Astrocyte of the spinal cord (primary cell): ENCODE measurements at regions not wholly inside any gene's neighbourhood (a gene's known extent, or its start where the extent isn't known, plus 50 kb on each side); places are given as distances from the start of the nearest gene placed in this dataset.

Experiments
- DNase-seq: peaks from one replicate; pipeline ENCODE4 v3.0.0; 2011; ENCODE audit warnings: low read depth, low spot score
- H3K4me3 ChIP-seq: 2 replicates; pipeline ENCODE4 v1.5.1; 2011; ENCODE audit warnings: low read depth, mild to moderate bottlenecking, low read length, moderate library complexity
- CTCF ChIP-seq: IDR thresholded peaks from 2 replicates; pipeline ENCODE4 v1.5.1; 2012; ENCODE audit warnings: low read depth, mild to moderate bottlenecking, low read length, inconsistent platforms
- in situ Hi-C: cut with HindIII; loops from 2 replicates; pipeline ENCODE4 v1.10.0; 2017; ENCODE audit warnings: low sequenced_read_pairs

DNA sequence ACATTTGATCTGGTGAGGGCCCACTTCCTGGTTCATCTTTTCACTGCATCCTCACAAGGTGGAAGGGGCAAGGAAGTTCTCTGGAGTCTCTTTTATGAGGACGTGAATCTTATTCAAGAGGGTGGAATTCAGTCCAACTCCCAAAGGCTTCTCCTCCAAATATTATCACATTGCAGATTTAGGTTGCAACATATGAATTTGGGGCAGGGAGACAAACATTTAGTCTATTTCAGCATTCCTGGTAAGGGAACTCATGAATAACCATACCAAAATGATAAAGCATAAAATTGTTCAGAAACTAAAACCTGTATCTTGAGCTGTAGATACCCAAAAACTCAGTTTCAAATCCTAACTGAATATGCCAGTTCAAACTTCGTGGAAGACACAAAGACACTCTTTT, 246.8 kb downstream of the QDPR start:
- no peak for DNase-seq
- in situ Hi-C loops = no loop called here

GRCh38 chr4:17260166-17260907, 251.6 kb downstream of the QDPR start:
- TF ChIP-seq CTCF = no peak
- H3K4me3 ChIP-seq = no peak overlapping the region
- in situ Hi-C loops = no loop called here
- no peak for DNase-seq

More for the DNA sequence above, 246.8 kb downstream of the QDPR start:
- no peak overlapping the region for H3K4me3 ChIP-seq
- TF ChIP-seq CTCF = no peak

DNA sequence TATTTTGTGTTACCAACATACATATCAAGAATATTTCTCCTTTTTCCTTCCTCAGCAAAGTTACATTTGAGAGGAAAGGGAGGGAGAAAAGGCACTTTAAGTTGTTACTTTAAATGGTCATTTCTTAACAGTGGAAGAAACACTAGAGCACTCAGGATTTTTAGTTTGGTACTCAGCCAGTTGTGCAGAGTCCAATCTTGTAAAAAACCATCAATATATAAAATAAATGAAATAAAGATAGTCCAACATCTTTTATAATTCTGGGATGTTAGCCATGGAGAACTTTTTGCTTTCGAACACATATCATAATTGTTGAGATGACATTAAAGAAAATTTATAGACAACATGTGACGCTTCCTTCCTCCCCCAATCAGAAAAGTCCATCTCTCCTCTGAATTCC, 253.8 kb downstream of the QDPR start:
- no peak for TF ChIP-seq CTCF
- DNase-seq = no peak
- no peak overlapping the region for H3K4me3 ChIP-seq
- in situ Hi-C loops = no loop called here

GRCh38 chr4:17252131-17252530, 259.8 kb downstream of the QDPR start:
- DNase-seq = no peak
- no peak for TF ChIP-seq CTCF
- in situ Hi-C loops = no loop called here
- H3K4me3 ChIP-seq = no peak overlapping the region

DNA sequence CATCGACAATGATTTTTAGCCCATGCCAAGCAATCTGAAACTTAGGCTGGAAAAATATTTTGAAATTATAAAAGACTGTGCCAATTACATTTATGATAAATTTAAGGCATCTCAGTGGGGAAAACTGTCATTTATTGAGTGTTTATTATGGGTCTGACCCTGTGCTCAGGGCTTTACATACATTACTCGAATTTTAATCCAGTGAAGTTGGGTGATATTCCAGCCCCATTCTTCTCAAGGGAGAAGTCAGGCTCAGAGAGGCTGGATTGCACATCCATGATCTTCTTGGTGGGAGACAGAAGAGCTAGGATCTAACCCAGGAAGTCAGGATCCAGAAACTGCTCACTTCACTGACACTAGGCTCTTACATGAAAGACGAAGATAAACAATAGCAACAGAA, 260.8 kb downstream of the QDPR start:
- DNase-seq = no peak
- in situ Hi-C loops = no loop called here
- no peak overlapping the region for H3K4me3 ChIP-seq

GRCh38 chr4:17250591-17250990, 261.3 kb downstream of the QDPR start:
- no peak for DNase-seq
- H3K4me3 ChIP-seq = no peak overlapping the region
- no peak for TF ChIP-seq CTCF
- in situ Hi-C loops = no loop called here

More for the DNA sequence above, 260.8 kb downstream of the QDPR start:
- no peak for TF ChIP-seq CTCF
